ENCODE measurements at regions not wholly inside any gene's neighbourhood (a gene's known extent, or its start where the extent isn't known, plus 50 kb on each side); places are given as distances from the start of the nearest gene placed in this dataset.

- no peak for TF ChIP-seq CTCF (IDR thresholded peaks at IDR 0.05)
- no peak for TF ChIP-seq EZH2 (IDR thresholded peaks at IDR 0.05; ENCODE audit: borderline replicate concordance, insufficient read depth, low read depth, low read length, poor library complexity, severe bottlenecking)
These were observed 1652.7 kb upstream of the LRRTM3 start for GRCh38 chr10:65273115-65273514.

All from B cell (primary cell).